WI38 (cell line): ENCODE measurements at regions not wholly inside any gene's neighbourhood (a gene's known extent, or its start where the extent isn't known, plus 50 kb on each side); places are given as distances from the start of the nearest gene placed in this dataset.

Source experiments
- H3K4me3 ChIP-seq: 2 replicates; pipeline ENCODE4 v1.5.1; 2011; ENCODE audit warnings: low read depth, mild to moderate bottlenecking, control low read depth, low read length
- TF ChIP-seq, protein P1 (sequence below): IDR thresholded peaks from 2 replicates; pipeline ENCODE4 v1.5.1; 2012; ENCODE audit warnings: low read depth, mild to moderate bottlenecking, control low read depth, low read length

DNA sequence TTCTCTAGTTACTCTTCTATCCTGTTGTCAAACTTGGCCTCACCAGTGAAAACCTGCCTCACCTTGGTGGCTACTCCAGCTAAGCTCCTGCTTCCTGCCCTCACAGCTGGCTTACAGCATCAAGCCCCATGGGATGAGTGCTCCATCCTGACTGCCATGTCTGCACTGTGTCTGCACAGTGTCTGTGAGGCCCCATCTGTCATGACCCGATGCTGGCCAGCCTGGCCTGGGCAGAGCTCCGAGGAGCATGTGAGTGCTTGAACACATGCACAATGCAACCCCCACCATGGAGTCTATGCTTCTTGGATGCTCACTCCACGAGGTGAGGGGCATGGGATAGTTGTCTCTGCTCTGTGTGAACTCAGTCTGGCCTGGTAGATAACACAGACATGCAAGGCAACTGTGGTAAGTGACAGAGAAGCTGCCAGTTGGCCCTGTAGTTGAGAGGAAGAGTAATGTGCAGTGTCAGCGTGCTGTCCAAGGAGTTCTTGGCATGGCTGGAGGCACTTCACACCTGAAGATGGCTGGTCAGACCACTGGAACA lies 207.1 kb upstream of the ZNF32 start:
- TF ChIP-seq, protein P1, sequence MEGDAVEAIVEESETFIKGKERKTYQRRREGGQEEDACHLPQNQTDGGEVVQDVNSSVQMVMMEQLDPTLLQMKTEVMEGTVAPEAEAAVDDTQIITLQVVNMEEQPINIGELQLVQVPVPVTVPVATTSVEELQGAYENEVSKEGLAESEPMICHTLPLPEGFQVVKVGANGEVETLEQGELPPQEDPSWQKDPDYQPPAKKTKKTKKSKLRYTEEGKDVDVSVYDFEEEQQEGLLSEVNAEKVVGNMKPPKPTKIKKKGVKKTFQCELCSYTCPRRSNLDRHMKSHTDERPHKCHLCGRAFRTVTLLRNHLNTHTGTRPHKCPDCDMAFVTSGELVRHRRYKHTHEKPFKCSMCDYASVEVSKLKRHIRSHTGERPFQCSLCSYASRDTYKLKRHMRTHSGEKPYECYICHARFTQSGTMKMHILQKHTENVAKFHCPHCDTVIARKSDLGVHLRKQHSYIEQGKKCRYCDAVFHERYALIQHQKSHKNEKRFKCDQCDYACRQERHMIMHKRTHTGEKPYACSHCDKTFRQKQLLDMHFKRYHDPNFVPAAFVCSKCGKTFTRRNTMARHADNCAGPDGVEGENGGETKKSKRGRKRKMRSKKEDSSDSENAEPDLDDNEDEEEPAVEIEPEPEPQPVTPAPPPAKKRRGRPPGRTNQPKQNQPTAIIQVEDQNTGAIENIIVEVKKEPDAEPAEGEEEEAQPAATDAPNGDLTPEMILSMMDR, result no peak

DNA sequence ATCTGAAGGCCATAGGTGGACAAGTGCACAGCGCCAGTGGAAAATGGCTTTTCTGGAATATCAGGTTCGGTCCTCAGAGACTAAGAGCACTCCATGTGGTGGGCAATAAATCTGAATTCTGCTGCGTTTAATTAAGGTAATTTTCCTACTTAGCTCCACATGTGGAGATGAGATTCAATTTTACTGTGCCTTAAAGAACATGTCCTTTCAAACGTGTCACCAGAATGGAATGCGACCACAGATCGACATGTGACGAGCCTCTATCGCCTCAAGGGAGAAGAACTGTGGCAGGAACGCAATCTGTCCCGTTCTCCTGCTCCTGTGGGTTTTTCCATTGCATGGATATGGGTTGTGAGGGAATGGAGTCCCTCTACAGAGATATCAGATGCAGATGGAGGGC lies 205.3 kb upstream of the ZNF32 start:
- H3K4me3 ChIP-seq, result no peak overlapping the region
- TF ChIP-seq, protein P1, result no peak

More for the DNA sequence above, 207.1 kb upstream of the ZNF32 start:
- H3K4me3 ChIP-seq, result no peak overlapping the region

DNA sequence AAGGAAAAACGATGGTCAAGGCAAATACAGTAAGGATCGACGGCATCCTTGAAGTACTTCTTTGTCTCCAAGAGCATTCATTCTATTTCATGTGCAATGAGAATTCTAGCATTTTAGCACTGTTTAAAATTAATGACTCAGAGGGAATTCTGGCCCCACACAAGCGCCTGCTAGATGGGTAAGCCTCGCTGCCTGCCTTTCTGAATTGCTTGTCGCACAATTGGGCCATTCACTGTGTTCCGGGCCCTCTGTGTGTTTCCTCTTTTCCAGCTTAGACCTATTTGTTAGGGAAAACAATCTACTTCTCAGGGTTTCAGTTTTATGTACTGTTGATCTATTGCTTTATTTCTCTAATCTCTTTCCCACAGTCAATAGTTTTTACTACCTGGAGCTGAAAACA lies 204.7 kb upstream of the ZNF32 start:
- H3K4me3 ChIP-seq, result no peak overlapping the region
- TF ChIP-seq, protein P1, result no peak

DNA sequence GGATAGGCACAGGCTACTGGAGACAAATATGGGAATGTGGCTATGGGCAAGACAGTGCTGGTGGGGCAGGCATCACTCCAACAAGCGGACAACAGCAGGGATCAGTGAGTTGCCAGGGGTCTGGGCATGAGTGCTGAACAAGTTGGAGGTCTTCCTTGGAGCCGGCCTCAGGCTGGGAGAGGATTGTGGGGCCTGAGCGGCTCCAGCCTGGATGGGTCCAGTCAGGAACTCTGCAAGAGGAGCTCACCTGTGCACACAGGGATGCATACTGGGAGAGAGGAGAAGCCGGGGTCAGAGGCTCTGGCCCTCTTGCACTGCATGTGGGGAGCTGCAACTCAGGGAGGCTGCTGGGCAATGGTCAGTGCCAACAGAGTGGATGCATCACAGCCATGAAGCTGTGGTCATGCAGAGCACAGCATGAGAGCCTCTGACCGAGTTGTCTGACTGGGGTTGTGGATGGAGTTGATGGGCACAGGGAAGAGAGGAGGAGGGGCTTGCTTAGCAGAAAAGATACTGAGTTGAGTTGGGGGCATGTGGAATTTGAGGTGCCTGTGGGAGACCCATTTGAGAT lies 204.0 kb upstream of the ZNF32 start:
- H3K4me3 ChIP-seq, result no peak overlapping the region
- TF ChIP-seq, protein P1, result no peak

DNA sequence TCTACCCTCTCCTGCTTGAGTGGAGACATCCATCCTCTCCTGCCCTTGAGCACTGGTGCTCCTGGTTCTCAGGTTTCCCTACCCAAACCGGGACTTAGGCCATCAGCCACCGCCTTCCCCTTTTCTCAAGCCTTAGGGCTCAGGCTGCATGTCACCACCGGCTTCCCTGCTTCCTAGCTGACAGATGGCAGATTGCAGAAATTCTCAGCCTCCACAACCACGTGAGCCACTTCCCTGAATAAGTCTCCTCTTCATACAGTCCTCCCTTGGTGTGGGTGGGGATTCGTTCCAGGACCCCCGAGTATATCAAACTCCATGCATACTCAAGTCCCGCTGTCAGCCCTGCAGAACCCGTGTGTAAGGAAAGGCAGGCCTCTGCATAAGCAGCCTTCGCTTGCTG lies 203.5 kb upstream of the ZNF32 start:
- H3K4me3 ChIP-seq, result no peak overlapping the region
- TF ChIP-seq, protein P1, result no peak

DNA sequence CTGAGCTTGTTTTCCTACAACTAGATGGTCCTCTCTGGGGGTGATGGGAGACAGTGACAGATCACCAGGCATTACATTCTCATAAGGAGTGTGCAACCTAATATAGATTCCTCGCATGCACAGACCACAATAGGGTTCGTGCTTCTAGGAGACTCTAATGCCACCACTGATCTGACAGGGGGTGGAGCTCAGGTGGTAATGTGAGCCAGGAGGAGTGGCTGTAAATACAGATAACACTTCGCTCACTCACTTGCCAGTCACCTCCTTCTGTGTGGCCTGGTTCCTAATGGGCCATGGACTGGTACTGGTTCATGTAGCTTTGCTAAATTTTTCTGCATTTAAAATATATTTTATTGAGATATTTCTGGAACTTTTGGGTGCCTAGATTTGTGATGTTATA lies 202.3 kb upstream of the ZNF32 start:
- TF ChIP-seq, protein P1, result no peak
- H3K4me3 ChIP-seq, result no peak overlapping the region

DNA sequence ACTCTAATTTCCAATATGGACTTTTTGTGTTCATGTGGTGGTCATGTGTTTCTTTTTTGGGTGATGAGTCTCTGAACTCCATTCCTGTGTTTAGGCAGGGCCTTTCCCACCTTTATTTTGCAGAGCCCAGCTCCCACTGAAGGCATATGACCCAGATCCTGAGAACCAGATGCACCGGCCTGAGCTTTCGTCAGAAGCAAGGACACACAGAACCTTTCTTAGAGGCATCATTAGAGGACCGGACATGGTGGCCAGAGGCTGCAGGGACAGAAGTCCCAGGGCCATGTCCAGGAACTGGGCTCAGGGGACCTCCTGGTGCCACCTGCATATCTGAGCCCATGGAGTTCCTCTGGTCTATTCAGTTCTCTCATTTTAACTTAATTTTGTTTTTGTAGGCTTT lies 200.9 kb upstream of the ZNF32 start:
- no peak overlapping the region for H3K4me3 ChIP-seq
- TF ChIP-seq, protein P1, result no peak
